Neural progenitor cell (in vitro differentiated cells): ENCODE measurements at regions not wholly inside any gene's neighbourhood (a gene's known extent, or its start where the extent isn't known, plus 50 kb on each side); places are given as distances from the start of the nearest gene placed in this dataset.

Source experiments
- DNase-seq: peaks from one replicate; pipeline ENCODE4 v3.0.0-alpha.2; 2016; ENCODE audit warnings: low spot score
- H2AFZ ChIP-seq: fragments of 200-600 bp; sonication (generic); replicated peaks from 2 replicates; pipeline ENCODE4 v1.6.1; 2016; ENCODE audit warnings: antibody characterized with exemption
- H3F3A ChIP-seq: fragments of 200-600 bp; sonication (generic); 2 replicates; pipeline ENCODE4 v1.6.1; 2016; ENCODE audit warnings: antibody characterized with exemption, low read depth
- H3K27ac ChIP-seq: fragments of 200-600 bp; sonication (generic); 2 replicates; pipeline ENCODE4 v1.5.1; 2016; ENCODE audit warnings: mild to moderate bottlenecking
- H3K27me3 ChIP-seq: fragments of 200-600 bp; sonication (generic); 2 replicates; pipeline ENCODE4 v1.6.1; 2016; ENCODE audit warnings: mild to moderate bottlenecking, moderate library complexity
- H3K36me3 ChIP-seq: fragments of 200-600 bp; sonication (generic); 2 replicates; pipeline ENCODE4 v1.5.1; 2016
- H3K4me1 ChIP-seq: fragments of 200-600 bp; sonication (generic); 2 replicates; pipeline ENCODE4 v1.6.1; 2016; ENCODE audit warnings: mixed run types
- H3K4me2 ChIP-seq: fragments of 200-600 bp; sonication (generic); 2 replicates; pipeline ENCODE4 v1.6.1; 2016
- H3K4me3 ChIP-seq: fragments of 200-600 bp; sonication (generic); 2 replicates; pipeline ENCODE4 v1.5.1; 2016
- H3K79me2 ChIP-seq: fragments of 200-600 bp; sonication (generic); 2 replicates; pipeline ENCODE4 v1.6.1; 2016; ENCODE audit warnings: low read depth
- H3K9ac ChIP-seq: fragments of 200-600 bp; sonication (generic); 2 replicates; pipeline ENCODE4 v1.6.1; 2016
- H3K9me3 ChIP-seq: fragments of 200-600 bp; sonication (generic); 2 replicates; pipeline ENCODE4 v1.5.1; 2016; ENCODE audit warnings: low read depth
- H4K20me1 ChIP-seq: fragments of 200-600 bp; sonication (generic); 2 replicates; pipeline ENCODE4 v1.6.1; 2016; ENCODE audit warnings: low read depth
- H3K27ac Mint-ChIP-seq: 3 replicates; pipeline ENCODE4 v1.8.0; 2021; ENCODE audit warnings: mixed read lengths
- H3K27me3 Mint-ChIP-seq: 2 replicates; pipeline ENCODE4 v1.8.0; 2022; ENCODE audit warnings: low read depth, mild to moderate bottlenecking, inconsistent platforms, moderate library complexity, mixed read lengths; ENCODE audit not compliant: insufficient read depth
- H3K36me3 Mint-ChIP-seq: 3 replicates; pipeline ENCODE4 v1.8.0; 2021; ENCODE audit warnings: mixed read lengths
- H3K4me1 Mint-ChIP-seq: 3 replicates; pipeline ENCODE4 v1.8.0; 2021; ENCODE audit warnings: mixed read lengths
- H3K4me3 Mint-ChIP-seq: 3 replicates; pipeline ENCODE4 v1.8.0; 2021; ENCODE audit warnings: mild to moderate bottlenecking, moderate library complexity, mixed read lengths
- H3K9me3 Mint-ChIP-seq: 3 replicates; pipeline ENCODE4 v1.8.0; 2020; ENCODE audit warnings: mixed read lengths
- EZH2 ChIP-seq: fragments of 200-600 bp; sonication (generic); IDR thresholded peaks from 2 replicates; pipeline ENCODE4 v1.6.1; 2017; ENCODE audit warnings: antibody characterized with exemption, mild to moderate bottlenecking, moderate library complexity
- EZH2phosphoT487 ChIP-seq: fragments of 200-600 bp; sonication (generic); IDR thresholded peaks from 2 replicates; pipeline ENCODE4 v1.6.1; 2017; ENCODE audit warnings: antibody characterized with exemption
- TF ChIP-seq, protein P1 (sequence below): fragments of 200-600 bp; sonication (generic); IDR thresholded peaks from 2 replicates; pipeline ENCODE4 v1.5.1; 2017; ENCODE audit warnings: antibody characterized with exemption, mild to moderate bottlenecking

DNA sequence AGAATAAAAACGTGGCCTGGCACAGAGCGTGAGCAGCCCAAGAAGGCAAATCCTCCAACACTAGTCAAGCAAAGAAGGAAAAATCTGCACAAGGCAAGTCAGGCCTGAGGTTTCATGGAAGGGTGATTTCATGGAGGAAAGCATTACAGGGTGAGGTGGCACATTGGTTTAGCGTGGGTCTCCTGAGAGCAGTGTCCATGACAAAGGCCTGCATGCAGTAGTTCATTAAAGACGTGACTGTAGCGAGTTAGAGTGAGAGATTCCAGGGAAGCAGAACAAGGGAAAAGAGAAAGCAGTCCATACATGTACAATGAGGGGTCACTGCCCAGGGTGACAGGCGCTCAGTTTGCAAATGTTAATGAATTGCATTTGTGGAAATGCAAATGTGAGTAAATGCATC, 285.0 kb upstream of the ERCC4 start:
- Histone ChIP-seq H3K9me3 (no peaks in the 10 kb centered on the region), H3K27me3 (no peaks in the 10 kb centered on the region), H3K4me2 (no peak overlapping the region), H3K36me3 (no peaks in the 10 kb centered on the region), H2AFZ (no peak overlapping the region), H4K20me1 (no peaks in the 10 kb centered on the region), H3K79me2 (no peaks in the 10 kb centered on the region), H3K4me3 (no peak overlapping the region), H3F3A (no peaks in the 10 kb centered on the region), H3K27ac (no peak overlapping the region), H3K4me1 (no peaks in the 10 kb centered on the region), H3K9ac (no peak overlapping the region)
- Mint-ChIP-seq H3K4me3 (no peak overlapping the region), H3K27me3 (peaks cover 4% of the 10 kb centered on the region), H3K36me3 (no peaks in the 10 kb centered on the region), H3K9me3 (no peaks in the 10 kb centered on the region), H3K4me1 (peaks cover 10% of the 10 kb centered on the region), H3K27ac (no peak overlapping the region)
- DNase-seq: no peak
- TF ChIP-seq EZH2 (no peak), EZH2phosphoT487 (no peak)
- TF ChIP-seq, protein P1, sequence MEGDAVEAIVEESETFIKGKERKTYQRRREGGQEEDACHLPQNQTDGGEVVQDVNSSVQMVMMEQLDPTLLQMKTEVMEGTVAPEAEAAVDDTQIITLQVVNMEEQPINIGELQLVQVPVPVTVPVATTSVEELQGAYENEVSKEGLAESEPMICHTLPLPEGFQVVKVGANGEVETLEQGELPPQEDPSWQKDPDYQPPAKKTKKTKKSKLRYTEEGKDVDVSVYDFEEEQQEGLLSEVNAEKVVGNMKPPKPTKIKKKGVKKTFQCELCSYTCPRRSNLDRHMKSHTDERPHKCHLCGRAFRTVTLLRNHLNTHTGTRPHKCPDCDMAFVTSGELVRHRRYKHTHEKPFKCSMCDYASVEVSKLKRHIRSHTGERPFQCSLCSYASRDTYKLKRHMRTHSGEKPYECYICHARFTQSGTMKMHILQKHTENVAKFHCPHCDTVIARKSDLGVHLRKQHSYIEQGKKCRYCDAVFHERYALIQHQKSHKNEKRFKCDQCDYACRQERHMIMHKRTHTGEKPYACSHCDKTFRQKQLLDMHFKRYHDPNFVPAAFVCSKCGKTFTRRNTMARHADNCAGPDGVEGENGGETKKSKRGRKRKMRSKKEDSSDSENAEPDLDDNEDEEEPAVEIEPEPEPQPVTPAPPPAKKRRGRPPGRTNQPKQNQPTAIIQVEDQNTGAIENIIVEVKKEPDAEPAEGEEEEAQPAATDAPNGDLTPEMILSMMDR: no peak

DNA sequence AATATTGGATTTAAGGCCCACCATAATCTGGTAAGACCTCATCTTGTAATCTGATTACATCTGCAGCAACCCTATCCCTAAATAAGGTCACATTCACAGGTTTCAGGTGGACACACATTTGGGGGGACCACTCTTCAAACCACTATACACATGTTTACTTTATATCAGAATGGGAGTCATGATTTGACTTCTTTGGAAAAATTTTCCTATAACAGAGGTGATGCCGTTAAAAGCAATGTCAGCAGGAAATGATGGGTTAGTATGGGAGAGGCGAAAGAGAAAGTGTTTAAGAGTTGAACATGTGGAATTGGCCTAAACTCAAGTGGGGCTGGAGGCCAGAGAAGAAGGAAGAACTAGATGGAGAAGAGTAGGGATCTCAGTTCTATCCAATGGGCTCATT, 281.7 kb upstream of the ERCC4 start:
- H3K4me2 ChIP-seq: no peak overlapping the region

DNA sequence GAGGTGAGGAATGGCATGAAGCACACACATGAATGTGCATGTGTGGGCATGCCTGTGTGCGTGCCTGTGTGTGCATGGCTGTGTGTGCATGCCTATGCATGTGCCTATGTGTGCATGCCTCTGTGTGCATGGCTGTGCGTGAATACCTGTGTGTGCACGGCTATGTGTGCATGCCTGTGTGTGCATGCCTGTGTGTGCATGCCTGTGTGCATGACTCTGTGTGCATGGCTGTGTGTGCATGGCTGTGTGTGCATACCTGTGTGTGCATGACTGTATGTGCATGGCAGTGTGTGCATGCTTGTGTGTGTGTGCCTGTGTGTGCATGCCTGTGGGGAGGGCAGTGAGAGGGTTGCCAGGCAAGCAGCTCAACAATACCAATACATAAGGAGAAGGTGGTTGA, 276.5 kb upstream of the ERCC4 start:
- no peaks in the 10 kb centered on the region for H3K9me3 ChIP-seq
- Mint-ChIP-seq H3K4me1 (peaks cover 3% of the 10 kb centered on the region), H3K4me3 (no peak overlapping the region), H3K27ac (no peak overlapping the region), H3K27me3 (no peaks in the 10 kb centered on the region), H3K36me3 (no peaks in the 10 kb centered on the region), H3K9me3 (peaks cover 2% of the 10 kb centered on the region)
- no peak overlapping the region for H3K9ac ChIP-seq
- no peaks in the 10 kb centered on the region for H4K20me1 ChIP-seq
- no peaks in the 10 kb centered on the region for H3F3A ChIP-seq
- H2AFZ ChIP-seq: no peak overlapping the region
- TF ChIP-seq EZH2: no peak
- TF ChIP-seq, protein P1: no peak
- TF ChIP-seq EZH2phosphoT487: no peak
- no peaks in the 10 kb centered on the region for H3K79me2 ChIP-seq
- no peak overlapping the region for H3K27ac ChIP-seq
- H3K4me3 ChIP-seq: no peak overlapping the region
- DNase-seq: no peak
- H3K36me3 ChIP-seq: no peaks in the 10 kb centered on the region
- no peaks in the 10 kb centered on the region for H3K27me3 ChIP-seq
- no peaks in the 10 kb centered on the region for H3K4me1 ChIP-seq
- H3K4me2 ChIP-seq: no peak overlapping the region

More for the DNA sequence above, 281.7 kb upstream of the ERCC4 start:
- Histone ChIP-seq H3K27ac (no peak overlapping the region), H3K4me1 (no peaks in the 10 kb centered on the region), H3K79me2 (no peaks in the 10 kb centered on the region), H3K27me3 (no peaks in the 10 kb centered on the region), H3F3A (no peaks in the 10 kb centered on the region), H3K36me3 (no peaks in the 10 kb centered on the region), H3K9me3 (no peaks in the 10 kb centered on the region), H3K9ac (no peak overlapping the region), H4K20me1 (no peaks in the 10 kb centered on the region), H2AFZ (no peak overlapping the region), H3K4me3 (no peak overlapping the region)
- DNase-seq: no peak
- TF ChIP-seq EZH2 (no peak), EZH2phosphoT487 (no peak)
- TF ChIP-seq, protein P1: no peak
- Mint-ChIP-seq H3K27ac (peak overlapping the region; percentile 16), H3K27me3 (peaks cover 4% of the 10 kb centered on the region), H3K4me1 (no peaks in the 10 kb centered on the region), H3K4me3 (no peak overlapping the region), H3K36me3 (no peaks in the 10 kb centered on the region), H3K9me3 (peaks cover 2% of the 10 kb centered on the region)
